Loucy (cell line): ENCODE measurements at regions not wholly inside any gene's neighbourhood (a gene's known extent, or its start where the extent isn't known, plus 50 kb on each side); places are given as distances from the start of the nearest gene placed in this dataset.

Source experiments
- EZH2phosphoT487 ChIP-seq: fragments of 200-600 bp; IDR thresholded peaks from 2 replicates; pipeline ENCODE4 v1.6.1; 2018; ENCODE audit warnings: antibody characterized with exemption, mild to moderate bottlenecking, moderate library complexity, borderline replicate concordance
- TF ChIP-seq, protein P1 (sequence below): fragments of 200-600 bp; sonication (generic); conservative IDR thresholded peaks from 2 replicates; pipeline ENCODE4 v1.5.1; 2014; ENCODE audit warnings: mild to moderate bottlenecking, antibody characterized with exemption, low read length

DNA sequence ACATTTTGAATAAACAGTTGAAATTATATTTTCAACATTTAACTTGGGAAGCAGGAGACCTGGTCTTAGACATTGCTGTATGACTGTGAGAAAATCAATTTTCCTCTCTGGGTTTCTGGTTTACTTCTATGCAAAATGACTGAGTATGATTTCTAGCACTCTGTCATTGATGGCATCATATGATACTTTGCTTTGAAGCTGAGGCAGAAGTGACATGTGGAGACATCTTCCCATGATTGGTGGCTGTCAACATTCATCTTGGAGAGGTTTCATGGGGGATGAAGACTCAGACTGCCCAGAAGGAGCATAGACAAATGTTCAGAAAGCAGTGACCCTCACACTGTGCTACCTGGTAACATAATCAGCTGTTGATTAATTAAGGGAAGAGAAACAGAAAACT is 477.9 kb downstream of the PDCD6IP start:
- TF ChIP-seq, protein P1, sequence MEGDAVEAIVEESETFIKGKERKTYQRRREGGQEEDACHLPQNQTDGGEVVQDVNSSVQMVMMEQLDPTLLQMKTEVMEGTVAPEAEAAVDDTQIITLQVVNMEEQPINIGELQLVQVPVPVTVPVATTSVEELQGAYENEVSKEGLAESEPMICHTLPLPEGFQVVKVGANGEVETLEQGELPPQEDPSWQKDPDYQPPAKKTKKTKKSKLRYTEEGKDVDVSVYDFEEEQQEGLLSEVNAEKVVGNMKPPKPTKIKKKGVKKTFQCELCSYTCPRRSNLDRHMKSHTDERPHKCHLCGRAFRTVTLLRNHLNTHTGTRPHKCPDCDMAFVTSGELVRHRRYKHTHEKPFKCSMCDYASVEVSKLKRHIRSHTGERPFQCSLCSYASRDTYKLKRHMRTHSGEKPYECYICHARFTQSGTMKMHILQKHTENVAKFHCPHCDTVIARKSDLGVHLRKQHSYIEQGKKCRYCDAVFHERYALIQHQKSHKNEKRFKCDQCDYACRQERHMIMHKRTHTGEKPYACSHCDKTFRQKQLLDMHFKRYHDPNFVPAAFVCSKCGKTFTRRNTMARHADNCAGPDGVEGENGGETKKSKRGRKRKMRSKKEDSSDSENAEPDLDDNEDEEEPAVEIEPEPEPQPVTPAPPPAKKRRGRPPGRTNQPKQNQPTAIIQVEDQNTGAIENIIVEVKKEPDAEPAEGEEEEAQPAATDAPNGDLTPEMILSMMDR = no peak
- TF ChIP-seq EZH2phosphoT487 = no peak
